Uterus (tissue), 3 donors: ENCODE measurements at regions not wholly inside any gene's neighbourhood (a gene's known extent, or its start where the extent isn't known, plus 50 kb on each side); places are given as distances from the start of the nearest gene placed in this dataset.

Experiments used
- DNase-seq, 2 donors: peaks; one replicate each; pipeline ENCODE4 v3.0.0-alpha.2; 2019 to 2020
- H3K27ac ChIP-seq, 2 donors: fragments of 200-600 bp; sonication (generic); 1 replicate in 1 of 2; 2 replicates in 1 of 2; pipeline ENCODE4 v1.5.1; 2016 to 2018
- H3K27me3 ChIP-seq, 2 donors: fragments of 200-600 bp; sonication (generic); one replicate each; pipeline ENCODE4 v1.5.1; 2018 to 2019; ENCODE audit warnings: control low read depth in 1 of 2
- H3K36me3 ChIP-seq, 2 donors: fragments of 200-600 bp; sonication (generic); one replicate each; pipeline ENCODE4 v1.5.1; 2019; ENCODE audit warnings: control low read depth in 1 of 2
- H3K4me1 ChIP-seq, 2 donors: fragments of 200-600 bp; sonication (generic); one replicate each; pipeline ENCODE4 v1.5.1; 2018 to 2019; ENCODE audit warnings: control low read depth in 1 of 2
- H3K4me3 ChIP-seq, 2 donors: fragments of 200-600 bp; sonication (generic); 1 replicate in 1 of 2; 2 replicates in 1 of 2; pipeline ENCODE4 v1.5.1; 2018 to 2019; ENCODE audit warnings: mild to moderate bottlenecking in 1 of 2
- H3K9me3 ChIP-seq, 2 donors: fragments of 200-600 bp; sonication (generic); one replicate each; pipeline ENCODE4 v1.5.1; 2019; ENCODE audit warnings: control low read depth in 1 of 2
- CTCF ChIP-seq, 4 experiments: fragments of 200-600 bp in 2 of 4; fragments of 450-650 bp in 2 of 4; sonication (generic) in 2 of 4; IDR thresholded peaks; one replicate each; pipeline ENCODE4 v1.5.1; 2016 to 2019; ENCODE audit warnings: antibody characterized with exemption in 4 of 4, mild to moderate bottlenecking in 2 of 4, moderate library complexity in 1 of 4
- POLR2A ChIP-seq, 2 donors: fragments of 450-650 bp; IDR thresholded peaks; one replicate each; pipeline ENCODE4 v1.6.1; 2016; ENCODE audit warnings: antibody characterized with exemption in 2 of 2, mild to moderate bottlenecking in 1 of 2, moderate library complexity in 1 of 2
- intact Hi-C: fragments of 100-400 bp; cut with DNase I; formaldehyde crosslinking; loops from one replicate; pipeline ENCODE4 v1.15.1; 2023; ENCODE audit warnings: low total_unique reads
- donor health status: DM: yes; HTN: yes; CAD: no.

- Histone ChIP-seq H3K4me3 (no peak overlapping the region), H3K27ac (no peak overlapping the region), H3K36me3 (no peaks in the 10 kb centered on the region), H3K4me1 (no peaks in the 10 kb centered on the region), H3K9me3 (no peaks in the 10 kb centered on the region), H3K27me3 (no peaks in the 10 kb centered on the region)
- DNase-seq = no peak
- TF ChIP-seq CTCF (IDR thresholded peaks at IDR 0.05) (no peak), POLR2A (IDR thresholded peaks at IDR 0.05) (no peak)
- intact Hi-C loops = loop anchor here (10.0 kb wide), 2 partner anchors 455 to 605 kb away; no protein-coding TSS in a partner anchor
Measured at GRCh38 chr2:235139956-235140800, 188.4 kb downstream of the SH3BP4 start.

GRCh38 chr2:235140801-235141081, 188.9 kb downstream of the SH3BP4 start:
- intact Hi-C loops = no loop called here
- no peaks in the 10 kb centered on the region for H3K9me3 ChIP-seq
- H3K27ac ChIP-seq = no peak overlapping the region
- no peak for TF ChIP-seq POLR2A (IDR thresholded peaks at IDR 0.05)
- TF ChIP-seq CTCF (IDR thresholded peaks at IDR 0.05) = no peak
- H3K36me3 ChIP-seq = no peaks in the 10 kb centered on the region
- no peak overlapping the region for H3K4me3 ChIP-seq
- no peaks in the 10 kb centered on the region for H3K27me3 ChIP-seq
- DNase-seq = no peak
- H3K4me1 ChIP-seq = no peaks in the 10 kb centered on the region

DNA sequence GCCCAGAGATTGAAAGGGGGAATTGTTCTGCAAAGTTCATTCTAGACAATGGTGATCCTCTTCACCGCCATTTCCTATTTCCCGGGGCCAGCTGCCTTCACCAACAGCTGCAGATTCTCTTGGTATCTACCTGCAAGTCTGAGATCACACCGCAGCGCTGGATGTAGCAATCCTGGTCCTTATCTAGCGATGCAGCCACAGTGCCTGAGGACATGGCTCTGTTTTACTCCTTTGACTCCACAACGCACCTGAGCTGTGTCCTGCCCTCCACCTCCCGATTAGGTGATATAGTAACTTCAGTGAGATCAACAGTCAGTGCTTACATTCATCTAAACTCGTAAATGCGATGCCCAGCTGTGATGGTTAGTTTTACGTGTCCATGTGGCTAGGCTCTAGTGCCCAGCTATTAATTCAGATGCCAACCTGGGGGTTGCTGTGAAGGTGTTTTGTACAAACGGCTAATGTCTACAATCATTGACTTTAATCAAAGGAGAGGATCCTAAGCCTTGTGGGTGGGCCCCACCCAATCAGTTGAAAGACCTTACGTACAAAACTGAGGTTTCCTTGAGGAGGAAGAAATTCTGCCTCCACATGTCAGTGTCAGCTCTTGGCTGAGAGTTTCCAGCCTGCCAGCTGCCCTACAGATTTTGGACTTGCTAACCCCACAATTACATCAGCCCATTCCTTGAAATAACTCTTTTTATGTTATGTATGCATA, 189.8 kb downstream of the SH3BP4 start:
- Histone ChIP-seq H3K4me1 (no peaks in the 10 kb centered on the region), H3K4me3 (no peak overlapping the region), H3K27me3 (no peaks in the 10 kb centered on the region), H3K27ac (no peak overlapping the region), H3K9me3 (no peaks in the 10 kb centered on the region), H3K36me3 (no peaks in the 10 kb centered on the region)
- no peak for DNase-seq
- no peak for TF ChIP-seq CTCF (IDR thresholded peaks at IDR 0.05)
- no peak for TF ChIP-seq POLR2A (IDR thresholded peaks at IDR 0.05)
- intact Hi-C loops = no loop called here

GRCh38 chr2:235142601-235143000, 190.8 kb downstream of the SH3BP4 start:
- DNase-seq = no peak
- Histone ChIP-seq H3K4me1 (no peaks in the 10 kb centered on the region), H3K4me3 (no peak overlapping the region), H3K27ac (no peak overlapping the region), H3K36me3 (no peaks in the 10 kb centered on the region), H3K27me3 (no peaks in the 10 kb centered on the region), H3K9me3 (no peaks in the 10 kb centered on the region)
- TF ChIP-seq CTCF (IDR thresholded peaks at IDR 0.05) (no peak), POLR2A (IDR thresholded peaks at IDR 0.05) (no peak)
- intact Hi-C loops = no loop called here

DNA sequence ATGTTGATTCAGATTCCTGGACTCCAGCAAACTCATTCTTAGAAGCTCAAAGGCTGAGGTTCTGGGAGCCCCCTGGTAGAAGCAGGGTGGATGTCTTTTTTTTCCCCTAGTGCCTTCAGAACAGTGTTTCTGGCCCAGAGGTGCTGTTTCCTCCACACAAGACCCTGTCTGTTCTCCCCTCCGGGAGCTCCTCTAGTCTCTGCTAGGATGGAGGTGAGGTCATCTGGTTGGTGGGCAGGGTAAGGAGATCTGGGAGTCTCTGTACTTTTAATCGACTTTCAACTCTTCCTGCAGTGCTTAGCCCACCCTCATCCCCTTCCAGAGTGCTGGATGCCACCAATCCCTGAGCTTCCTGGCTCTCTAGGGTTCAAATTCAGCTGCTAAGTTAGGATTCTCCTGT, 192.0 kb downstream of the SH3BP4 start:
- Histone ChIP-seq H3K9me3 (no peaks in the 10 kb centered on the region), H3K36me3 (no peaks in the 10 kb centered on the region), H3K4me1 (no peaks in the 10 kb centered on the region), H3K4me3 (no peak overlapping the region), H3K27ac (no peak overlapping the region), H3K27me3 (no peaks in the 10 kb centered on the region)
- intact Hi-C loops = no loop called here
- no peak for DNase-seq
- TF ChIP-seq POLR2A (IDR thresholded peaks at IDR 0.05) = no peak
- TF ChIP-seq CTCF (IDR thresholded peaks at IDR 0.05) = no peak
